Activated CD8-positive, alpha-beta memory T cell treated with anti-CD3 and anti-CD28 coated beads for 48 hours (primary cell): ENCODE measurements at regions not wholly inside any gene's neighbourhood (a gene's known extent, or its start where the extent isn't known, plus 50 kb on each side); places are given as distances from the start of the nearest gene placed in this dataset.

Experiments used
- DNase-seq, 3 experiments: peaks; one replicate each; pipeline ENCODE4 v3.0.0-alpha.2; 2020; ENCODE audit warnings: low read depth in 2 of 3, low spot score in 2 of 3

- no peak for DNase-seq
These were observed 341.3 kb upstream of the RBMY1B start for GRCh38 chrY:21169821-21170220.

GRCh38 chrY:21174697-21175463 is 336.3 kb upstream of the RBMY1B start:
- DNase-seq = no peak

- DNase-seq = no peak
These were observed 335.6 kb upstream of the RBMY1B start for GRCh38 chrY:21175505-21175904.

GRCh38 chrY:21177306-21177800 is 333.8 kb upstream of the RBMY1B start:
- no peak for DNase-seq

- DNase-seq = no peak
These were observed 332.9 kb upstream of the RBMY1B start for GRCh38 chrY:21178281-21178680.

- DNase-seq = no peak
These were observed 330.2 kb upstream of the RBMY1B start for GRCh38 chrY:21180921-21181320.

- no peak for DNase-seq
These were observed 326.9 kb upstream of the RBMY1B start for GRCh38 chrY:21184271-21184670.

GRCh38 chrY:21185419-21186105 is 325.6 kb upstream of the RBMY1B start:
- no peak for DNase-seq

- no peak for DNase-seq
These were observed 318.4 kb upstream of the RBMY1B start for GRCh38 chrY:21192694-21193093.

- DNase-seq = no peak
These were observed 310.9 kb upstream of the RBMY1B start for GRCh38 chrY:21200246-21200645.

- no peak for DNase-seq
These were observed 283.3 kb upstream of the RBMY1B start for GRCh38 chrY:21227849-21228248.

GRCh38 chrY:21240221-21240620 is 270.9 kb upstream of the RBMY1B start:
- no peak for DNase-seq

GRCh38 chrY:21240662-21241310 is 270.4 kb upstream of the RBMY1B start:
- no peak for DNase-seq

GRCh38 chrY:21242793-21243192 is 268.3 kb upstream of the RBMY1B start:
- DNase-seq = no peak

- no peak for DNase-seq
These were observed 264.4 kb upstream of the RBMY1B start for GRCh38 chrY:21246780-21247179.

GRCh38 chrY:21248591-21248990 is 262.5 kb upstream of the RBMY1B start:
- no peak for DNase-seq

GRCh38 chrY:21253455-21254248 is 257.5 kb upstream of the RBMY1B start:
- no peak for DNase-seq

GRCh38 chrY:21254476-21254875 is 256.7 kb upstream of the RBMY1B start:
- DNase-seq = no peak

- DNase-seq = no peak
These were observed 254.3 kb upstream of the RBMY1B start for GRCh38 chrY:21256820-21257219.

- no peak for DNase-seq
These were observed 251.4 kb upstream of the RBMY1B start for GRCh38 chrY:21259707-21260106.

GRCh38 chrY:21260325-21260724 is 250.8 kb upstream of the RBMY1B start:
- DNase-seq = no peak
